Lung microvascular endothelial cell (primary cell): ENCODE measurements at regions not wholly inside any gene's neighbourhood (a gene's known extent, or its start where the extent isn't known, plus 50 kb on each side); places are given as distances from the start of the nearest gene placed in this dataset.
A peak's percentile ranks its signal among the peaks of the same experiment; 100 is the strongest.

Source experiments
- DNase-seq, 2 donors: peaks; one replicate each; pipeline versions ENCODE4 v3.0.0 to v3.0.0-alpha.2; 2010; ENCODE audit warnings: low read depth in 2 of 2

GRCh38 chr18:2302628-2303516 is 268.4 kb downstream of the METTL4 start:
- DNase-seq = peak; percentile 27 to 52

- peak; percentile 51 to 55 for DNase-seq
Observed at GRCh38 chr18:2303517-2304238, 267.6 kb downstream of the METTL4 start.

DNA sequence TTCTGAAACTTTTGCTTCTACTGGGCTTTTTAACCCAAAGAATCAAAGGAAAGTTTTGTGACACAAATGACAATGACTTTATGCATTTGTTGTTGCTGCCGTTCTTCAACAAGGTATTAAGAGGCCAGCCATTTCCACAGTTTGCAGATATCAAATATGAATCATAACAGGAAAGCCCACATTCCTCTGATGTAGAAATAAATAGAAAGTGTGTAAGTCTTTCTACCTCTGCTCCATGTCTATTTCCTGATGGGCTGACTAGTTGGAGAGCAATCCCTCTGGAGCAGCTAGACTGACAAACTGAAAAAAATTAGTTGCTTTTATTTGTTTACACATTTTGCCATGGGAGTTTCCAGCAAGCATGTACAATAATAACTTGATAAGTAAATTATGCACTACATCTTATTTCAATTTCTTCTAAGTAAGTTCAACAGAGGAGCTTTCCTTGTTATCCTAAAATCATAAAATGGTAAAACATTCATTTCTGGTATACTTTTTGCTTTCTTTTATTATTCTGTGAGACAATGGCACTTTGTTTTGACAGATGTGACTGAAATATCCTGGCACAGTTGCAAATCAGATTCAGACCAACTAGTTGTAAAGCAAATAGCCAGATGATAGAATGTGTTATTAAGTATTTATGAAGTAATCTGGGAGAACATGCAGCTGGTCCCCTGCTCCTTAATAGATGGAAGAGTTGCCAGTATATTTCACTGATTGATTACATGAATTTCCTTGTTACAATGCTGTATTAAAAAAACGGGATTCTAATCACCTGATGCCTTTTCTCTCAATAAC is 266.7 kb downstream of the METTL4 start:
- peak; percentile 83 to 91 for DNase-seq

GRCh38 chr18:2306606-2307005 is 264.7 kb downstream of the METTL4 start:
- DNase-seq = no peak

DNA sequence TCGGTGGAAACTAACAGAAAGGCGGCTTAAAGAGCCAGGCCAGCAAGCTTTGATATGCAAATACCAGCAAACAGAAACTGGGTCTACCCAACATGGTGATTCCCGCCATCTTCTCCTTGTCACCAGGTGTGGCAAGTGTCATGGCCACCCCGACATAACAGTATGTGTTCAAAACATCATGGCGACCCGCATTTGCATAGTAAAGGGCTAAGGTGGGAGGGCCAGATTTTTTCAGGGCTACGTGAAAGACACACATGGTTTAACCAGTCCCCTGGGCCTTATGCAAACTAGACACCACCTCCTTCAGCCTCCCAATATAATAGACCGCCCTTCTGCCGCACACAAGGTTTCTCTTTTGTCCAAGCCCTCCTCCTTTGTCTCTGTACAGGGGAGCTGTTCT is 260.4 kb downstream of the METTL4 start:
- no peak for DNase-seq

DNA sequence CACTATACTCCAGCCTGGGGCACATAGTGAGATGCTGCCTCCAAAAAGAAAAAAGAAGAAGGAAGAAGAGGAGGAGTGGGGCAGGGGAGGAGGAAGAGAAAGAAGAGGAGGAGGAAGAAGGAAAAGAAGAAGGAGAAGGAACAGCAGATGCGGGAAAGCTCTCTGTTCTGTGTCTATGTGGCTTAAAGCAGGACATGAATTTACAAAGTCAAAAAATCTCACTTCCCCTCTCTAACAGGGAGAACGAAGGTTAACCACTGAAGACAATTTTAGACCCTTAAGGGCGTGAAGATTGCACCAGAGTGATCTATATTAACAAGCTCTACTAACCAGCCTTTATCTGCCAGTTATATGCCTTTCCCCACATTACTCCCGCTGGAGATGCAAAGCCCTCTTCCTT is 258.9 kb downstream of the METTL4 start:
- DNase-seq = no peak

- DNase-seq = no peak
Observed at GRCh38 chr18:2313332-2313731, 258.0 kb downstream of the METTL4 start.

DNA sequence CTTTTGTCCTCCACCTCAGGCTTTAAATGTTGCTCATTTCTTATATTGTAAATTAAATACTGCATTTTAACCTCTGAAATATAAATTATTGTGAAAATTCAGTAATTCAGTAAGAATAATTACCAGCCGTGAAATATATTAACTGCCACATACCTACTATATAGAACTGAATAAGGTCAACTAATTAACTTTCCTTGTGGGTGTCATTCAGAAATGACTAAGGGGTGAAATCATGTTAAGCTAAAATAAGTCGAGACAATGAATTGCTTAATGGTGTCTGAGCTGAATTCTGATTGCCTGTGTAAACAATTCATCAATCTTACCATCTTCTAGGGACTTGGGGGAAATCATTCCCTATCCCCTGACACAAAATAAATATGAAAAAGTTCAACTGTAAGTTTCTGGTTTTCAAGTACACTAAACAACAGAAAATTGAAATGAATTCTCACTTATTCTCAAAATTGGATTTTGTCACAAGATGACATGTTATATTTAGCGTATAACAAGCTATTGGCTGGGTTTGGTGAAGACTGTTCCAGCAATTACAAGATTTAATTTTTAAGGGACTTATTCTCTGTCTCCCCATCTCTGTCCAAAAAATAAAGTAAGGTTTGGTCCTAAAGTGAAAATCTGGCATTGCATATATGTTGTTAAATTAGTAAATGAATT is 255.1 kb downstream of the METTL4 start:
- DNase-seq = no peak

- peak; percentile 11 to 31 for DNase-seq
Observed at GRCh38 chr18:2316751-2317696, 254.3 kb downstream of the METTL4 start.

- DNase-seq = no peak
Observed at GRCh38 chr18:2324459-2324858, 246.8 kb downstream of the METTL4 start.

- DNase-seq = no peak
Observed at GRCh38 chr18:2325308-2325849, 245.9 kb downstream of the METTL4 start.

- no peak for DNase-seq
Observed at GRCh38 chr18:2325933-2326332, 245.4 kb downstream of the METTL4 start.

GRCh38 chr18:2326999-2327398 is 244.3 kb downstream of the METTL4 start:
- no peak for DNase-seq

GRCh38 chr18:2330764-2331163 is 240.5 kb downstream of the METTL4 start:
- DNase-seq = no peak

DNA sequence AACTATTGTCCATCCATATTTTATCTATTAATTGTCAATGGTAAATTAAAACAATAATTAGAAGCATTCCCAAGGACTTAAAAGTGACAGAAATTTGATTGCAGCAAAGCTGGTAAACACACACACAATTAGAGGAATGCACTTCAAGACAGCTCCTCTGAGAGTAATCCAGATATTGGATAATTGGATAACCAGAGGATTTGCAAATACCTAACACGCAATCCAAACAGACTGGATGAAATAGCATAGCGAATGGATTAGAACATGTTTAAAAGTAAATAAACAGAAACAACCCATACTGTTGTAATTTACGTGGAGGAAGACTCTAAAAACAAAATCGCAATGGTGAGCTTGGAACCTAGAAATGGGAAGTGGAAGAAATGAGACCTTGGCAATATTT is 239.8 kb downstream of the METTL4 start:
- no peak for DNase-seq

DNA sequence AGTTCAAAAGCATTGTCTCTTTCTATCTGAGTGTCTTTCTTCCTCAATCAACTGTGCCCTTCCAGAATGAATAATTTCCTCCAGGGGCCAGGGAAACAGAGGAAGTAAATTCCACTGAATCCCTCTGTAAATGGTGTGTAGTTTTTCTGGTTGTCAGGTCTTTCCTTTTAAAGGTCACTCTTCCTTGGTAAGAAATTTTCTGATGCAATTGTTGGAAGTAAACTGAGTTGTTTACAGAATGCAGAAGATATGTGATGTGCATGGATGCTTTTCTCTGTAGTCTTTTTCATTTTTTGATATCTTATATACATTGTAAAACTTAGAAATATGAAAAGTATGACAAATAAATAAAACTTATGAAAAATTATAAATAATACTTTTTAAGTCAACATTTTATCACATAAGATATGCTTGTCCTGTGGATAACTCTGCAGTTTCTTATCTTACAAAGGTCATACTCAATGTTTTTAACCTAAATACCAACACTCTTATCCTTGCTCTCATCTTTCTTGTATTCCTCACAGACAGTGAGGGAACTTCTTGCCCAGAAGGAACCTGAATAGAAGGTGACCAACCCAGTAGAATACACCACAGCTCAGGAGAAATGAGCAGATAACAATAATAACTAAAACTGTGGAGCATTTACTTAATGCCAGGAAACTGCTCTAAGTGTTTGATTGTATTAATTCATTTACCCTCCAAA is 234.5 kb downstream of the METTL4 start:
- no peak for DNase-seq

GRCh38 chr18:2337552-2338141 is 233.7 kb downstream of the METTL4 start:
- peak; percentile 19 to 54 for DNase-seq

DNA sequence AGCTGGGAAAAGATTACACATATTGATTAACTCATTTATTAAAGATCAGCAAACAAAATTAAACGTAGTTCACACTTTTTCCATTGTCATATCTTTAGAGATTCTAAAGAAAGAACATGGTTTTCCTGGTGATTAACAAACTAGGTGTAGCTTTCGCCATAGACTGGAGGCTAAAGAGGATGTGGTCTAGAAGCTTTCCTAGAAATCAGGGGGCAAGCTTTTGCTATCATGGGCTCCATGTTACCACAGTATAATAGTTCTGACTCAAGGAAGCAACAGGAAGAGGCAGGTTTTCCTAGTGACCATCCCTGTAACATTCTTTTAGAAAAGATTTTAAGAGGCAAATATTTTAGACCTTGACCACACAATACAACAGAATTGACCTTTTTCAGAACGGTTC is 232.7 kb downstream of the METTL4 start:
- DNase-seq = no peak

DNA sequence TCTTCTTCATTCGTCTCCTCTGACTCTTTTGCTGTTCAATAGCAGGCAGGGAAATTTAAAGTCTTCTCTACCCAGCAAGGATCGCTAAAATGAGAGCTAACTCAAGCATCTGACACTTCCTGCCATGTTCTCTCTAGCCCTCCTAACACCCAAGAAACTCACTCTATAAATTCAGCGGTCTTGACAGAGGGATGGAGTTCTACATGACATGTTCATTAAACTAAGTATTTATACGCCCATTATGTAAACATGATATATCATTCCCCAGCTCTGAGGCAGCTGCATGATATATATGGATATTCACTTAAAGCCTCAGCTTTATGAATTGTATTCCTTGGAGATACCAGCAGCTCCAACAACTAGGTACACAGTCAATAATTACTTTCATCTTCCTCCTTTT is 231.0 kb downstream of the METTL4 start:
- no peak for DNase-seq
